HCT116 (cell line): ENCODE measurements at regions not wholly inside any gene's neighbourhood (a gene's known extent, or its start where the extent isn't known, plus 50 kb on each side); places are given as distances from the start of the nearest gene placed in this dataset.

Experiments
- CTCF ChIP-seq, 3 experiments: fragments of 200-600 bp in 1 of 3; sonication (generic) in 1 of 3; IDR thresholded peaks in 2 of 3; conservative IDR thresholded peaks in 1 of 3; 2 replicates each; pipeline ENCODE4 v1.5.1; 2012 to 2017; ENCODE audit warnings: low read depth in 2 of 3, low read length in 2 of 3, antibody characterized with exemption in 1 of 3, borderline replicate concordance in 1 of 3, control low read depth in 1 of 3, mild to moderate bottlenecking in 1 of 3, mixed read lengths in 1 of 3, mixed run types in 1 of 3, moderate library complexity in 1 of 3; ENCODE audit not compliant: insufficient read depth in 1 of 3
- EZH2phosphoT487 ChIP-seq: fragments of 200-600 bp; IDR thresholded peaks from 2 replicates; pipeline ENCODE4 v1.6.1; 2018; ENCODE audit warnings: antibody characterized with exemption, borderline replicate concordance
- JUND ChIP-seq: IDR thresholded peaks from 2 replicates; pipeline ENCODE4 v1.6.1; 2012
- POLR2A ChIP-seq: IDR thresholded peaks from 2 replicates; pipeline ENCODE4 v1.7.0; 2011; ENCODE audit warnings: borderline replicate concordance; ENCODE audit not compliant: insufficient read depth, insufficient read length; ENCODE audit errors: extremely low read depth
- POLR2AphosphoS5 ChIP-seq: IDR thresholded peaks from 2 replicates; pipeline ENCODE4 v1.6.1; 2011; ENCODE audit warnings: mild to moderate bottlenecking, low read depth, low read length, moderate library complexity
- RAD21 ChIP-seq: IDR thresholded peaks from 2 replicates; pipeline ENCODE4 v1.6.1; 2012; ENCODE audit warnings: low read depth, mild to moderate bottlenecking
- SIN3A ChIP-seq: IDR thresholded peaks from 2 replicates; pipeline ENCODE4 v1.6.1; 2012; ENCODE audit warnings: low read depth
- TCF7L2 ChIP-seq: IDR thresholded peaks from 2 replicates; pipeline ENCODE4 v1.7.0; 2011; ENCODE audit warnings: borderline replicate concordance, inconsistent platforms; ENCODE audit not compliant: insufficient read depth, insufficient read length; ENCODE audit errors: extremely low read depth
- ZFX ChIP-seq: fragments of 450-650 bp; IDR thresholded peaks from 2 replicates; pipeline ENCODE4 v1.6.1; 2017
- TF ChIP-seq, protein P1 (sequence below): IDR thresholded peaks from 2 replicates; pipeline ENCODE4 v1.6.1; 2011; ENCODE audit warnings: mild to moderate bottlenecking, low read length, moderate library complexity; ENCODE audit not compliant: insufficient replicate concordance; ENCODE audit errors: extremely low read depth

- TF ChIP-seq POLR2A, result no peak
- TF ChIP-seq CTCF (IDR thresholded peaks at IDR 0.05 in 2 of 3, conservative IDR thresholded peaks at IDR 0.05 in 1 of 3; ENCODE audit: borderline replicate concordance in 1 of 3, insufficient read depth in 1 of 3, low read depth in 2 of 3, low read length in 2 of 3), result no peak
- TF ChIP-seq ZFX, result no peak
- TF ChIP-seq JUND, result no peak
- TF ChIP-seq EZH2phosphoT487, result no peak
- TF ChIP-seq POLR2AphosphoS5, result no peak
- no peak for TF ChIP-seq TCF7L2
- no peak for TF ChIP-seq SIN3A
- TF ChIP-seq, protein P1, sequence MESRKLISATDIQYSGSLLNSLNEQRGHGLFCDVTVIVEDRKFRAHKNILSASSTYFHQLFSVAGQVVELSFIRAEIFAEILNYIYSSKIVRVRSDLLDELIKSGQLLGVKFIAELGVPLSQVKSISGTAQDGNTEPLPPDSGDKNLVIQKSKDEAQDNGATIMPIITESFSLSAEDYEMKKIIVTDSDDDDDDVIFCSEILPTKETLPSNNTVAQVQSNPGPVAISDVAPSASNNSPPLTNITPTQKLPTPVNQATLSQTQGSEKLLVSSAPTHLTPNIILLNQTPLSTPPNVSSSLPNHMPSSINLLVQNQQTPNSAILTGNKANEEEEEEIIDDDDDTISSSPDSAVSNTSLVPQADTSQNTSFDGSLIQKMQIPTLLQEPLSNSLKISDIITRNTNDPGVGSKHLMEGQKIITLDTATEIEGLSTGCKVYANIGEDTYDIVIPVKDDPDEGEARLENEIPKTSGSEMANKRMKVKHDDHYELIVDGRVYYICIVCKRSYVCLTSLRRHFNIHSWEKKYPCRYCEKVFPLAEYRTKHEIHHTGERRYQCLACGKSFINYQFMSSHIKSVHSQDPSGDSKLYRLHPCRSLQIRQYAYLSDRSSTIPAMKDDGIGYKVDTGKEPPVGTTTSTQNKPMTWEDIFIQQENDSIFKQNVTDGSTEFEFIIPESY, result no peak
- TF ChIP-seq RAD21, result no peak
These were observed 616.3 kb downstream of the TBC1D4 start for GRCh38 chr13:74865656-74866055.
